OCI-LY3 (cell line): ENCODE measurements at regions not wholly inside any gene's neighbourhood (a gene's known extent, or its start where the extent isn't known, plus 50 kb on each side); places are given as distances from the start of the nearest gene placed in this dataset.

Experiments
- EZH2phosphoT487 ChIP-seq: fragments of 200-600 bp; shearing (Covaris generic); IDR thresholded peaks from 2 replicates; pipeline ENCODE4 v1.6.1; 2018; ENCODE audit warnings: antibody characterized with exemption, mixed run types, low read depth
- TF ChIP-seq, protein P1 (sequence below): fragments of 200-600, 300-600 bp; sonication (generic); IDR thresholded peaks from 2 replicates; pipeline ENCODE4 v1.5.1; 2014; ENCODE audit warnings: antibody characterized with exemption, low read length, low read depth

GRCh38 chrX:147637190-147637589 lies 274.5 kb upstream of the FMR1 start:
- TF ChIP-seq, protein P1, sequence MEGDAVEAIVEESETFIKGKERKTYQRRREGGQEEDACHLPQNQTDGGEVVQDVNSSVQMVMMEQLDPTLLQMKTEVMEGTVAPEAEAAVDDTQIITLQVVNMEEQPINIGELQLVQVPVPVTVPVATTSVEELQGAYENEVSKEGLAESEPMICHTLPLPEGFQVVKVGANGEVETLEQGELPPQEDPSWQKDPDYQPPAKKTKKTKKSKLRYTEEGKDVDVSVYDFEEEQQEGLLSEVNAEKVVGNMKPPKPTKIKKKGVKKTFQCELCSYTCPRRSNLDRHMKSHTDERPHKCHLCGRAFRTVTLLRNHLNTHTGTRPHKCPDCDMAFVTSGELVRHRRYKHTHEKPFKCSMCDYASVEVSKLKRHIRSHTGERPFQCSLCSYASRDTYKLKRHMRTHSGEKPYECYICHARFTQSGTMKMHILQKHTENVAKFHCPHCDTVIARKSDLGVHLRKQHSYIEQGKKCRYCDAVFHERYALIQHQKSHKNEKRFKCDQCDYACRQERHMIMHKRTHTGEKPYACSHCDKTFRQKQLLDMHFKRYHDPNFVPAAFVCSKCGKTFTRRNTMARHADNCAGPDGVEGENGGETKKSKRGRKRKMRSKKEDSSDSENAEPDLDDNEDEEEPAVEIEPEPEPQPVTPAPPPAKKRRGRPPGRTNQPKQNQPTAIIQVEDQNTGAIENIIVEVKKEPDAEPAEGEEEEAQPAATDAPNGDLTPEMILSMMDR: no peak
- TF ChIP-seq EZH2phosphoT487: no peak
